A549 (cell line): ENCODE measurements at regions not wholly inside any gene's neighbourhood (a gene's known extent, or its start where the extent isn't known, plus 50 kb on each side); places are given as distances from the start of the nearest gene placed in this dataset.

ENCODE experiments used
- ATAC-seq, 2 experiments: fragments of 200-7000 bp in 1 of 2; fragments of >200 bp in 1 of 2; cut with Nextera tagmentation in 1 of 2; cut with Tn5 transposase in 1 of 2; 3 replicates each; pipeline versions ENCODE4 v1.8.0 to v1.9.1; 2018 to 2020; ENCODE audit warnings: mild to moderate bottlenecking in 1 of 2, moderate library complexity in 1 of 2
- CTCF ChIA-PET: fragments of 300-600 bp; sonication (Branson Sonifier 250); formaldehyde crosslinking; extraction: SDS; loops from one replicate; lab custom pipeline; 2021; ENCODE audit warnings: antibody characterized with exemption, inconsistent platforms; lab: Yijun Ruan, JAX
- POLR2A ChIA-PET: fragments of 350-600 bp; formaldehyde crosslinking; extraction: SDS; loops from one replicate; lab custom pipeline; 2021; ENCODE audit warnings: antibody characterized with exemption, inconsistent platforms; lab: Yijun Ruan, JAX
- DNase-seq, 2 experiments: peaks; one replicate each; pipeline versions ENCODE4 v3.0.0 to v3.0.0-alpha.2; 2011 to 2016; ENCODE audit warnings: low read depth in 1 of 2, low spot score in 1 of 2
- FAIRE-seq: peaks from 2 replicates; lab custom pipeline; 2011; peaks lifted over from hg19 to GRCh38; lab: Jason Lieb, UNC
- H3K27ac ChIP-seq, 2 experiments: fragments of >200 bp; sonication (Bioruptor Twin); formaldehyde crosslinking; 3 replicates each; pipeline ENCODE4 v1.5.1; 2016 to 2017
- H3K4me1 ChIP-seq: fragments of >200 bp; sonication (Bioruptor Twin); formaldehyde crosslinking; 3 replicates; pipeline ENCODE4 v1.6.1; 2016
- H3K4me2 ChIP-seq: fragments of >200 bp; sonication (Bioruptor Twin); formaldehyde crosslinking; 3 replicates; pipeline ENCODE4 v1.6.1; 2016
- H3K4me3 ChIP-seq: fragments of >200 bp; sonication (Bioruptor Twin); formaldehyde crosslinking; 3 replicates; pipeline ENCODE4 v1.5.1; 2016
- H3K9me3 ChIP-seq: fragments of >200 bp; sonication (Bioruptor Twin); formaldehyde crosslinking; 3 replicates; pipeline ENCODE4 v1.6.1; 2016
- BHLHE40 ChIP-seq: IDR thresholded peaks from 2 replicates; pipeline ENCODE4 v1.6.1; 2012; ENCODE audit warnings: low read depth, low read length, inconsistent platforms
- CBX8 ChIP-seq: fragments of 200-600 bp; sonication (generic); IDR thresholded peaks from 2 replicates; pipeline ENCODE4 v1.6.1; 2016
- CEBPB ChIP-seq, 2 experiments: fragments of >200 bp in 1 of 2; sonication (Bioruptor Twin) in 1 of 2; formaldehyde crosslinking in 1 of 2; IDR thresholded peaks; 2 replicates each; pipeline ENCODE4 v1.6.1; 2012 to 2016
- CHD2 ChIP-seq: fragments of 150-350 bp; IDR thresholded peaks from 2 replicates; pipeline ENCODE4 v1.6.1; 2014; ENCODE audit warnings: low read length; ENCODE audit not compliant: partially characterized antibody
- EHF ChIP-seq: fragments of 250-450 bp; sonication (Bioruptor Pico); IDR thresholded peaks from 2 replicates; pipeline ENCODE4 v1.5.0; 2020; ENCODE audit warnings: mild to moderate bottlenecking
- HDAC2 ChIP-seq: fragments of 200-600 bp; sonication (generic); IDR thresholded peaks from 2 replicates; pipeline ENCODE4 v1.6.1; 2016
- HEYL ChIP-seq: fragments of 250-450 bp; sonication (Bioruptor Pico); IDR thresholded peaks from 2 replicates; pipeline ENCODE4 v1.8.0; 2021; ENCODE audit warnings: mild to moderate bottlenecking, moderate library complexity
- KDM5A ChIP-seq: fragments of 200-600 bp; sonication (generic); IDR thresholded peaks from 2 replicates; pipeline ENCODE4 v1.6.1; 2016; ENCODE audit warnings: antibody characterized with exemption, mild to moderate bottlenecking
- NFE2L2 ChIP-seq: fragments of 150-350 bp; conservative IDR thresholded peaks from 2 replicates; pipeline ENCODE4 v1.6.1; 2014; ENCODE audit warnings: low read length
- POLR2AphosphoS2 ChIP-seq: conservative IDR thresholded peaks from 2 replicates; pipeline ENCODE4 v1.6.1; 2012; ENCODE audit warnings: low read length, improper control_type of control experiment, inconsistent platforms
- RAD21 ChIP-seq, 2 experiments: fragments of >200 bp in 1 of 2; sonication (Bioruptor Twin) in 1 of 2; formaldehyde crosslinking in 1 of 2; IDR thresholded peaks in 1 of 2; conservative IDR thresholded peaks in 1 of 2; 2 replicates in 1 of 2; 3 replicates in 1 of 2; pipeline ENCODE4 v1.6.1; 2012 to 2018; ENCODE audit warnings: inconsistent platforms in 1 of 2
- RARB ChIP-seq: fragments of 250-450 bp; sonication (Bioruptor Pico); IDR thresholded peaks from 2 replicates; pipeline ENCODE4 v1.8.0; 2021; ENCODE audit warnings: mild to moderate bottlenecking, moderate library complexity
- ZC3H11A ChIP-seq: fragments of 450-650 bp; IDR thresholded peaks from 2 replicates; pipeline ENCODE4 v1.6.1; 2014; ENCODE audit warnings: antibody characterized with exemption, mild to moderate bottlenecking
- ZNF302 ChIP-seq: fragments of 250-450 bp; sonication (Bioruptor Pico); IDR thresholded peaks from 2 replicates; pipeline ENCODE4 v1.9.0; 2021; ENCODE audit warnings: inconsistent platforms, mild to moderate bottlenecking, moderate library complexity
- WGBS: methylation state at CpG from one replicate; pipeline ENCODE4 v1.1.6; 2017; ENCODE audit errors: missing lambda C conversion rate; 5-methylcytosine and 5-hydroxymethylcytosine counted together
- TF ChIP-seq, protein P1 (sequence below): fragments of 450-650 bp; IDR thresholded peaks from 2 replicates; pipeline ENCODE4 v1.6.1; 2014; ENCODE audit warnings: antibody characterized with exemption
- TF ChIP-seq, protein P2 (sequence below): fragments of >200 bp; sonication (Bioruptor Twin); formaldehyde crosslinking; IDR thresholded peaks from 2 replicates; pipeline ENCODE4 v1.6.1; 2016
- TF ChIP-seq, protein P3 (sequence below): fragments of 200-600 bp; sonication (generic); IDR thresholded peaks from 2 replicates; pipeline ENCODE4 v1.6.1; 2016; ENCODE audit warnings: antibody characterized with exemption, mild to moderate bottlenecking, moderate library complexity
- TF ChIP-seq, protein P4 (sequence below): IDR thresholded peaks from 2 replicates; pipeline ENCODE4 v1.6.1; 2012
- TF ChIP-seq, protein P5 (sequence below): IDR thresholded peaks from 2 replicates; pipeline ENCODE4 v1.6.1; 2012

DNA sequence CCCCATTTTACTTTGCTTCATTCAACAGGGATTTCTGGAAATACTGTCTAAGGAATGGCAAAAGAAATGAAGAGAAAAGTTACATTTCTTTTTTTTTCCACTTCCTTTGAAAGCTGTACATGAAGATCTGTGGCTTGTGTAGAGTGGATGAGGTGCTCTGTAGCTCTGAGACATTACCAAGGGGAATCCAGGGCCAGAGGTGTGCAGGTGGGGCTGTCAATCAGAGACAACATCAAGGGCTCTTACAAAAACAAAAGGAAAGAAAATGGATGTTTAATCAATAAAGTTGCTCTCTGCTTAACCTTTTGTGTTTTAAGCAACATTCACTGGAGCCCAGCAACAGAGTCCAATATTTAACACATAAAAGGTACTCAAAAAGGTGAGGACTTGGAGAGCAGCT, 391.1 kb downstream of the TMEM38B start:
- no peaks in the 10 kb centered on the region for H3K4me1 ChIP-seq
- H3K4me2 ChIP-seq, result no peak overlapping the region
- CTCF ChIA-PET, result interaction anchor here (0.8 kb wide), 1 partner anchor 12 kb away, joined by 3 read pairs; no protein-coding TSS in a partner anchor
- H3K4me3 ChIP-seq, result no peak overlapping the region
- no peak overlapping the region for H3K27ac ChIP-seq
- H3K9me3 ChIP-seq, result no peaks in the 10 kb centered on the region
- DNase-seq, result no peak
- FAIRE-seq, result no peak
- POLR2A ChIA-PET, result no interaction called here
- ATAC-seq, result no peak
- TF ChIP-seq, protein P1, sequence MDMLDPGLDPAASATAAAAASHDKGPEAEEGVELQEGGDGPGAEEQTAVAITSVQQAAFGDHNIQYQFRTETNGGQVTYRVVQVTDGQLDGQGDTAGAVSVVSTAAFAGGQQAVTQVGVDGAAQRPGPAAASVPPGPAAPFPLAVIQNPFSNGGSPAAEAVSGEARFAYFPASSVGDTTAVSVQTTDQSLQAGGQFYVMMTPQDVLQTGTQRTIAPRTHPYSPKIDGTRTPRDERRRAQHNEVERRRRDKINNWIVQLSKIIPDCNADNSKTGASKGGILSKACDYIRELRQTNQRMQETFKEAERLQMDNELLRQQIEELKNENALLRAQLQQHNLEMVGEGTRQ, result no peak
- no peak for TF ChIP-seq CHD2
- TF ChIP-seq NFE2L2, result no peak
- no peak for TF ChIP-seq HDAC2
- TF ChIP-seq HEYL (CRISPR knock-in tag), result no peak
- TF ChIP-seq EHF, result no peak

DNA sequence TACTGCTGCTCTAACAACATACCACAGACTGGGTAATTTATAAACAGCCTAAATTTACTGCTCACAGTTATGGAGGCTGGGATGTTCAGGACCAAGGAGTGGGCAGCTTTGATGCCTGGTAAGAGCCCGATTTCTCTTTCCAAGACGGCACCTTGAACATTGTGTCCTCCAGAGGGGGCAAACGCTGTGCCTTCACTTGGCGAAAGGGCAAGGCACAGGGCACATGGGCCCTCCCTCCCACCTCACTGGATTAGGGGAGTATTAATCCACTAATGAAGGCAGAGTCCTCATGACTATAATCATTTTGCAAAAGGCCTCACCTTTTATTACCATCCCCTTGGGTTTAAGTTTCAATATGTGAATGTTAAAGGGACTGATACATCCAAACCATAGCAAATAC, 397.7 kb downstream of the TMEM38B start:
- Histone ChIP-seq H3K4me1 (no peaks in the 10 kb centered on the region), H3K9me3 (no peaks in the 10 kb centered on the region), H3K4me3 (no peak overlapping the region), H3K4me2 (no peak overlapping the region), H3K27ac (no peak overlapping the region)
- ATAC-seq (no peak), FAIRE-seq (no peak), DNase-seq (no peak)
- ChIA-PET POLR2A (no interaction called here), CTCF (interaction anchor here (0.8 kb wide), 2 partner anchors 9 to 27 kb away, joined by 3 read pairs; no protein-coding TSS in a partner anchor)
- TF ChIP-seq, protein P2, sequence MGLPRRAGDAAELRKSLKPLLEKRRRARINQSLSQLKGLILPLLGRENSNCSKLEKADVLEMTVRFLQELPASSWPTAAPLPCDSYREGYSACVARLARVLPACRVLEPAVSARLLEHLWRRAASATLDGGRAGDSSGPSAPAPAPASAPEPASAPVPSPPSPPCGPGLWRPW, result no peak
- no peak for TF ChIP-seq KDM5A
- no peak for TF ChIP-seq HEYL (CRISPR knock-in tag)
- no peak for TF ChIP-seq CEBPB (IDR thresholded peaks at IDR 0.05)
- TF ChIP-seq, protein P3, sequence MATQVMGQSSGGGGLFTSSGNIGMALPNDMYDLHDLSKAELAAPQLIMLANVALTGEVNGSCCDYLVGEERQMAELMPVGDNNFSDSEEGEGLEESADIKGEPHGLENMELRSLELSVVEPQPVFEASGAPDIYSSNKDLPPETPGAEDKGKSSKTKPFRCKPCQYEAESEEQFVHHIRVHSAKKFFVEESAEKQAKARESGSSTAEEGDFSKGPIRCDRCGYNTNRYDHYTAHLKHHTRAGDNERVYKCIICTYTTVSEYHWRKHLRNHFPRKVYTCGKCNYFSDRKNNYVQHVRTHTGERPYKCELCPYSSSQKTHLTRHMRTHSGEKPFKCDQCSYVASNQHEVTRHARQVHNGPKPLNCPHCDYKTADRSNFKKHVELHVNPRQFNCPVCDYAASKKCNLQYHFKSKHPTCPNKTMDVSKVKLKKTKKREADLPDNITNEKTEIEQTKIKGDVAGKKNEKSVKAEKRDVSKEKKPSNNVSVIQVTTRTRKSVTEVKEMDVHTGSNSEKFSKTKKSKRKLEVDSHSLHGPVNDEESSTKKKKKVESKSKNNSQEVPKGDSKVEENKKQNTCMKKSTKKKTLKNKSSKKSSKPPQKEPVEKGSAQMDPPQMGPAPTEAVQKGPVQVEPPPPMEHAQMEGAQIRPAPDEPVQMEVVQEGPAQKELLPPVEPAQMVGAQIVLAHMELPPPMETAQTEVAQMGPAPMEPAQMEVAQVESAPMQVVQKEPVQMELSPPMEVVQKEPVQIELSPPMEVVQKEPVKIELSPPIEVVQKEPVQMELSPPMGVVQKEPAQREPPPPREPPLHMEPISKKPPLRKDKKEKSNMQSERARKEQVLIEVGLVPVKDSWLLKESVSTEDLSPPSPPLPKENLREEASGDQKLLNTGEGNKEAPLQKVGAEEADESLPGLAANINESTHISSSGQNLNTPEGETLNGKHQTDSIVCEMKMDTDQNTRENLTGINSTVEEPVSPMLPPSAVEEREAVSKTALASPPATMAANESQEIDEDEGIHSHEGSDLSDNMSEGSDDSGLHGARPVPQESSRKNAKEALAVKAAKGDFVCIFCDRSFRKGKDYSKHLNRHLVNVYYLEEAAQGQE, result no peak
- TF ChIP-seq POLR2AphosphoS2, result no peak
- no peak for TF ChIP-seq RARB (CRISPR knock-in tag)
- 7% methylated on average over 4 of the region's 4 CpGs for WGBS

DNA sequence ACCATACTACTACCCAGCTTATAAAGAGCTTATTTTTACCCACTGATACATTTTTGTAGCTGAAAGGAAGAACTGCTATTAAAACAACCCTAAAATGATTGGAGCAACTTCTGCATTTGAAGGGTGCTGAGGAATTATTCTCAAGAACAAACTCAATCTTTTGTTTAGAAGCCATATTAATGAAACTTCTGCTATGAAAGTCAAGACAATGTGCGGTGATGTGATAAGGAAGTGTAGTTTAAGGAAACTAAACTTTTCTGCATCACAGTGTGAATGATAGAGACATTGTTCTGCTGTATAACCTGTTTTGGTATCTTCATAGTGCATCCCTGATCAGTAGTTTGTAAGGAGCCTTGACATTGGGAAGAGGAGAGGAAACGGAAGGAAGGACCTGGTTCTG, 408.5 kb downstream of the TMEM38B start:
- Histone ChIP-seq H3K4me2 (no peak overlapping the region), H3K9me3 (no peaks in the 10 kb centered on the region), H3K27ac (no peak overlapping the region), H3K4me3 (no peak overlapping the region), H3K4me1 (no peaks in the 10 kb centered on the region)
- POLR2A ChIA-PET, result no interaction called here
- WGBS, result 41% methylated on average over 2 of the region's 2 CpGs
- DNase-seq, result no peak
- no peak for FAIRE-seq
- no peak for ATAC-seq
- CTCF ChIA-PET, result interaction anchor here (0.9 kb wide), 1 partner anchor 8 kb away, joined by 3 read pairs; no protein-coding TSS in a partner anchor
- TF ChIP-seq, protein P4, sequence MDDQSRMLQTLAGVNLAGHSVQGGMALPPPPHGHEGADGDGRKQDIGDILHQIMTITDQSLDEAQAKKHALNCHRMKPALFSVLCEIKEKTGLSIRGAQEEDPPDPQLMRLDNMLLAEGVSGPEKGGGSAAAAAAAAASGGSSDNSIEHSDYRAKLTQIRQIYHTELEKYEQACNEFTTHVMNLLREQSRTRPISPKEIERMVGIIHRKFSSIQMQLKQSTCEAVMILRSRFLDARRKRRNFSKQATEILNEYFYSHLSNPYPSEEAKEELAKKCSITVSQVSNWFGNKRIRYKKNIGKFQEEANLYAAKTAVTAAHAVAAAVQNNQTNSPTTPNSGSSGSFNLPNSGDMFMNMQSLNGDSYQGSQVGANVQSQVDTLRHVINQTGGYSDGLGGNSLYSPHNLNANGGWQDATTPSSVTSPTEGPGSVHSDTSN, result no peak
- TF ChIP-seq ZC3H11A (no peak), ZNF302 (no peak), CBX8 (no peak), CHD2 (no peak), RAD21 (conservative IDR thresholded peaks at IDR 0.05 in 1 of 2, IDR thresholded peaks at IDR 0.05 in 1 of 2) (no peak), BHLHE40 (no peak)
- TF ChIP-seq, protein P5, sequence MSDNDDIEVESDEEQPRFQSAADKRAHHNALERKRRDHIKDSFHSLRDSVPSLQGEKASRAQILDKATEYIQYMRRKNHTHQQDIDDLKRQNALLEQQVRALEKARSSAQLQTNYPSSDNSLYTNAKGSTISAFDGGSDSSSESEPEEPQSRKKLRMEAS, result no peak
